ENCODE measurements at regions not wholly inside any gene's neighbourhood (a gene's known extent, or its start where the extent isn't known, plus 50 kb on each side); places are given as distances from the start of the nearest gene placed in this dataset.
A peak's percentile ranks its signal among the peaks of the same experiment; 100 is the strongest.

DNA sequence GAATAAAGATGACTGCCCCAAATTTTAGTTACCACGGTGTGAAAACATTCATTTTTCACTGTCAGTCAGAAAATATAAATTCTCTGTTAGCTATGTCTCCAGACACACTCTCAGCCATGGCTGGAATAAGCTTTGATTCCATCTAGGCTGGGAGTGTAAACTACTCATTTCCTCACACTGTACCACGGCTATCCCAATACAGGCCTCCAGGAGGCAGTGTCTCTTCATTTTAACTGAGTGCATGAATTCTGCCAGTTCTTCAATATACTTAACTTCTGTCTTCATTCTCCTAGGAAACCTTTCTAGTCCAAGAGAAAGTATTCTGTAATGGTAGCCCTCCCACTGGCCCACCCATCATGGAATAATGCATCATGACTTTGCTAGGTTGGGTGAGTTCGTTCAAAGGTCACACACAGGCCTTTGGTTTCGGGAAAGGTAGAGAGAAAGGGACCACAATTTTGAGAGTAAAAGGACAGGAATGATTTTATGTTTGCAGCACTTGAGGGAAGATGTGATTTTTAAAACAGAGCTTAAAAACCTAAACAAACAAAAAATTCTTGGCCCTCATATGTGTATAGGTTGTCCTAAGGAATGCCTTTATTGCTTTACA lies 381.1 kb downstream of the SEC23A start:
- CTCF ChIA-PET (ENCODE audit: unreplicated experiment), result no interaction called here

DNA sequence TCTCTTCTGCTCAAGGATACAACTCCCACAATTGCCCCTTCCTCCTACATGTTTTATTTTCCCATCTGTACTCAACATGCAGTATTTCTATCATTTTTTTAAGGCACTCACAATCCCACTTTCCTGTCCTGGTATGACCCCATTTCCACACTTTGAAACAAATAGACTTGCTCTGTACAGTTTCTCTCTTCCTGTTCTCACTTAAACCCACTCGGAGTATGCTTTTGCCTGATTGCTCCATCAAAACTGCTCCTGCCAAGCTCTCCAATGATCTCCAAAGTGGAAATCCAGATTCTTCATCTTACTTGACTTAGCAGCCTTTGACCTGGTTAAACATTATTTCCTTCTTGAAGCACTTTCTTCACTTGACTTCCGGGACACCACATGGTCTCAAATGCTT lies 384.5 kb downstream of the SEC23A start:
- H4K20me1 ChIP-seq (ENCODE audit: insufficient read depth, low read length), result no peaks in the 10 kb centered on the region
- peak overlapping the region; percentile 86 for H2AFZ ChIP-seq (ENCODE audit: low read length)
- no peaks in the 10 kb centered on the region for H3K9me3 ChIP-seq (ENCODE audit: low read length)
- H3K36me3 ChIP-seq (ENCODE audit: insufficient read depth, low read length), result no peaks in the 10 kb centered on the region
- H3K4me1 ChIP-seq (ENCODE audit: insufficient read depth, low read length, poor library complexity, severe bottlenecking), result peaks cover 11% of the 10 kb centered on the region
- no TSS peak for BruUV-seq (replicated peaks)
- no peaks in the 10 kb centered on the region for H3K9me2 ChIP-seq (ENCODE audit: insufficient read depth, low read length)
- no peak overlapping the region for H3K27ac ChIP-seq (ENCODE audit: low read depth, low read length, poor library complexity, severe bottlenecking)
- ChIA-PET POLR2A (interaction anchor here (0.6 kb wide), 1 partner anchor 815 kb away, joined by 3 read pairs; no protein-coding TSS in a partner anchor), CTCF (ENCODE audit: unreplicated experiment) (no interaction called here)
- no peak overlapping the region for H3K4me3 ChIP-seq (ENCODE audit: low read depth, low read length, poor library complexity, severe bottlenecking)
- intact Hi-C loops (cut with micrococcal nuclease; ENCODE audit: unreplicated experiment), result no loop called here
- no peak for DNase-seq (ENCODE audit: low spot score)
- H3K79me2 ChIP-seq (ENCODE audit: insufficient read depth, low read depth, low read length), result no peaks in the 10 kb centered on the region
- TF ChIP-seq CTCF (conservative IDR thresholded peaks at IDR 0.05; ENCODE audit: low read length) (no peak), EZH2phosphoT487 (IDR thresholded peaks at IDR 0.05; ENCODE audit: borderline replicate concordance, low read depth, low read length) (no peak)
- no peak overlapping the region for H3K4me2 ChIP-seq (ENCODE audit: low read length)

More for the DNA sequence above, 381.1 kb downstream of the SEC23A start:
- Histone ChIP-seq H3K9me3 (ENCODE audit: low read length) (no peaks in the 10 kb centered on the region), H3K79me2 (ENCODE audit: insufficient read depth, low read depth, low read length) (no peaks in the 10 kb centered on the region), H2AFZ (ENCODE audit: low read length) (no peak overlapping the region), H3K9me2 (ENCODE audit: insufficient read depth, low read length) (no peaks in the 10 kb centered on the region), H3K4me1 (ENCODE audit: insufficient read depth, low read length, poor library complexity, severe bottlenecking) (peaks cover 5% of the 10 kb centered on the region), H3K27ac (ENCODE audit: low read depth, low read length, poor library complexity, severe bottlenecking) (no peak overlapping the region), H3K36me3 (ENCODE audit: insufficient read depth, low read length) (no peaks in the 10 kb centered on the region), H3K4me3 (ENCODE audit: low read depth, low read length, poor library complexity, severe bottlenecking) (no peak overlapping the region), H4K20me1 (ENCODE audit: insufficient read depth, low read length) (no peaks in the 10 kb centered on the region), H3K4me2 (ENCODE audit: low read length) (no peak overlapping the region)
- intact Hi-C loops (cut with micrococcal nuclease; ENCODE audit: unreplicated experiment), result loop anchor here (5.0 kb wide), 2 partner anchors 145 to 295 kb away; no protein-coding TSS in a partner anchor
- POLR2A ChIA-PET, result no interaction called here
- DNase-seq (ENCODE audit: low spot score), result peak; percentile 37
- TF ChIP-seq EZH2phosphoT487 (IDR thresholded peaks at IDR 0.05; ENCODE audit: borderline replicate concordance, low read depth, low read length) (no peak), CTCF (conservative IDR thresholded peaks at IDR 0.05; ENCODE audit: low read length) (peak; percentile 84)
- no TSS peak for BruUV-seq (replicated peaks)

GRCh38 chr14:38716926-38717325 lies 386.1 kb downstream of the SEC23A start:
- DNase-seq (ENCODE audit: low spot score), result peak; percentile 41
- no peaks in the 10 kb centered on the region for H3K36me3 ChIP-seq (ENCODE audit: insufficient read depth, low read length)
- H4K20me1 ChIP-seq (ENCODE audit: insufficient read depth, low read length), result no peaks in the 10 kb centered on the region
- no peaks in the 10 kb centered on the region for H3K9me3 ChIP-seq (ENCODE audit: low read length)
- intact Hi-C loops (cut with micrococcal nuclease; ENCODE audit: unreplicated experiment), result no loop called here
- H3K4me1 ChIP-seq (ENCODE audit: insufficient read depth, low read length, poor library complexity, severe bottlenecking), result peaks cover 11% of the 10 kb centered on the region
- POLR2A ChIA-PET, result no interaction called here
- CTCF ChIA-PET (ENCODE audit: unreplicated experiment), result no interaction called here
- TF ChIP-seq EZH2phosphoT487 (IDR thresholded peaks at IDR 0.05; ENCODE audit: borderline replicate concordance, low read depth, low read length) (no peak), CTCF (conservative IDR thresholded peaks at IDR 0.05; ENCODE audit: low read length) (no peak)
- H3K4me2 ChIP-seq (ENCODE audit: low read length), result peak overlapping the region; percentile 38
- no peaks in the 10 kb centered on the region for H3K9me2 ChIP-seq (ENCODE audit: insufficient read depth, low read length)
- H3K27ac ChIP-seq (ENCODE audit: low read depth, low read length, poor library complexity, severe bottlenecking), result no peak overlapping the region
- H3K4me3 ChIP-seq (ENCODE audit: low read depth, low read length, poor library complexity, severe bottlenecking), result peak overlapping the region; percentile 12
- peak overlapping the region; percentile 71 for H2AFZ ChIP-seq (ENCODE audit: low read length)
- no TSS peak for BruUV-seq (replicated peaks)
- H3K79me2 ChIP-seq (ENCODE audit: insufficient read depth, low read depth, low read length), result no peaks in the 10 kb centered on the region

Measured in OCI-LY7 (cell line).